CD4-positive, alpha-beta T cell treated with Interleukin-2 at 100 ng/mL for 4 hours (primary cell): ENCODE measurements at regions not wholly inside any gene's neighbourhood (a gene's known extent, or its start where the extent isn't known, plus 50 kb on each side); places are given as distances from the start of the nearest gene placed in this dataset.
"Not testable (repeated sequence)": the region's sequence is repeated elsewhere in the genome, so short reads cannot be mapped to it uniquely, and the experiment has no call there.

ENCODE experiments used
- DNase-seq: peaks from one replicate; pipeline ENCODE4 v3.0.0-alpha.2; 2020; ENCODE audit warnings: low spot score

GRCh38 chr12:47610686-47611252 is 95.1 kb downstream of the RPAP3 start:
- DNase-seq = no peak

DNA sequence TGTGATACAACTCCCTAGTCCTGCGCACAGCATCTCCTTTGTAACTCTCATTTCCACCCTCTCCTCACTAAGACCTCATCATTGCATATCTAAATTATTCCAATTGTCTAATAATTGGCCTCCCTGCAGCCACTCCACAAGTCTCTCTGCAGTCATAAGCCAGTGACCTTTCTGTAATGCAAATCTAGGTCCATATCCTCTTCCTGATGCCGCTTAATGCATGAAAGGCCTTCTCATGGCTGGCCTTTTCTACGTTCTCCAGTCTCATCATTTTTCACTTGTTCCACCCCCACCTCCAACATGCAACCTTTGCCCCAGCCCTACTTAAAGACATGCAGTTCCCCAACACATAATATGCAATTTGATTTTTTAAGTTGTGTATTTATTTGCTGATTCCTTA is 96.0 kb downstream of the RPAP3 start:
- no peak for DNase-seq

DNA sequence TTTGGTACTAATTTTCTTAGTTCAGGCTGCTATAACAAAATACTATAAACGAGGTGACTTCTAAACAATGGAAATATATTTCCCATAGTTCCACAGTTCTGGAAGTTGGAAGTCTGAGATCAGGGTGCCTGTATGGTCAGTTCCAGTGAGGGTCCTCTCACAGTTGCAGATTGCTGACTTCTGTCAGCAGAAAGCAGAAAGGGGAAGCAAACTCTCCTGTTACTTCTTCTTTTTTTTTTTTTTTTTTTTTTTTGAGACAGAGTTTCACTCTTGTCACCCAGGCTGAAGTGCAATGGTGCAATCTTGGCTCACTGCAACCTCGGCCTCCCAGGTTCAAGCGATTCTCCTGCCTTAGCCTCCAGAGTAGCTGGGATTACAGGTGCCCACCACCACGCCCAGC is 97.2 kb downstream of the RPAP3 start:
- DNase-seq = not testable (repeated sequence)

DNA sequence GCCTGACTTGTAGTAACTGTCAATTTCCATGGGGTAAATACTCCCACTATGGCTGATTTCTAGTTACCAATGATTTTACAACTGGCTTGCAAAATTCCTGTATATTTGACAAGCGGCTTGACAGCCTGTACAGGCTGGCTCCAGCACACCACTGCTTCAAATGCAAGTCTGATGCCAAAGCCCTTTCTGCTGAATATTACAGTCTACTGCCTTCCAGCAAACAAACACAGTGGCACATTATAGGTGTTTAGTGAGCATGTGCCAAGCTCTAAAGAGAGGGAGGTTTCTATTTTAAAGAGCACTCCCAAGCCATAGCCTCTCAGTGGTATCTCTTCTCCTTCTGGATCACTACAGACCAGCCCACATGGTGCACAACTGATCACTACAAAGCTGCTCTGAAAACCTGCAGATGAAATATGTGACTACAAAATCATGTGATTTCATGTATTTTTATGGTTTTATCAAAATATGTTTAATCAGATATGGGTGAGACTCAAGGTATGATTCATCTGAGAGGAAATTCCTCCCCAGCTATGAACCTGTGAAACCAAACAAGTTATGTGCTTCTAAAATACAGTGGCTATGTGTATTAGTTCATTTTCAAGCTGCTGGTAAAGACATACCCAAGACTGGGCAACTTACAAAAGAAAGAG is 101.5 kb downstream of the RPAP3 start:
- DNase-seq = no peak

GRCh38 chr12:47602949-47603558 is 102.8 kb downstream of the RPAP3 start:
- DNase-seq = no peak

GRCh38 chr12:47602325-47602724 is 103.5 kb downstream of the RPAP3 start:
- DNase-seq = no peak

- DNase-seq = no peak
Observed at GRCh38 chr12:47601071-47601470, 104.8 kb downstream of the RPAP3 start.

GRCh38 chr12:47591795-47592194 is 114.0 kb downstream of the RPAP3 start:
- no peak for DNase-seq

- DNase-seq = no peak
Observed at GRCh38 chr12:47591361-47591791, 114.5 kb downstream of the RPAP3 start.

GRCh38 chr12:47590771-47591360 is 115.0 kb downstream of the RPAP3 start:
- DNase-seq = no peak

GRCh38 chr12:47586952-47587669 is 118.7 kb downstream of the RPAP3 start:
- no peak for DNase-seq

DNA sequence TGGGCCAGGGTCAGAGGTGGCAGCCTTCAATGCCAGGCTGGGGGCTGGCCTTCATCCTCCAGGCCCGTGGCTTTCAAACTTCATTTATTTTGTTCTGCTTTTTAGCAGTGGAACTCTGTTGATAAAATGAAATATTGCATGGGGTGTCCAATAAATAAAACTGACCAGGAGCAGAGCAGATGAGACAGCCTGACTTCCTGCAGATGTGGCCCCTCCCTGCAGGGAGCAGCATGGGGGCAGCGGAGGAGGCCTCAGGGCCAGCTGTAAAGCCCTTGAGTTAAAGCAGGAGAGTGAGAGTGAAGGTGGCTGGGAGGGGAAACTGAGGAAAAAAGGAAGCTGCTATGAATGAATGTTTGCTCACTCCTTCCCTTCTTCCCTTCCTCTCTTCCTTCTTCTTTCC is 120.3 kb downstream of the RPAP3 start:
- no peak for DNase-seq

GRCh38 chr12:47578836-47579235 is 127.0 kb downstream of the RPAP3 start:
- DNase-seq = no peak

DNA sequence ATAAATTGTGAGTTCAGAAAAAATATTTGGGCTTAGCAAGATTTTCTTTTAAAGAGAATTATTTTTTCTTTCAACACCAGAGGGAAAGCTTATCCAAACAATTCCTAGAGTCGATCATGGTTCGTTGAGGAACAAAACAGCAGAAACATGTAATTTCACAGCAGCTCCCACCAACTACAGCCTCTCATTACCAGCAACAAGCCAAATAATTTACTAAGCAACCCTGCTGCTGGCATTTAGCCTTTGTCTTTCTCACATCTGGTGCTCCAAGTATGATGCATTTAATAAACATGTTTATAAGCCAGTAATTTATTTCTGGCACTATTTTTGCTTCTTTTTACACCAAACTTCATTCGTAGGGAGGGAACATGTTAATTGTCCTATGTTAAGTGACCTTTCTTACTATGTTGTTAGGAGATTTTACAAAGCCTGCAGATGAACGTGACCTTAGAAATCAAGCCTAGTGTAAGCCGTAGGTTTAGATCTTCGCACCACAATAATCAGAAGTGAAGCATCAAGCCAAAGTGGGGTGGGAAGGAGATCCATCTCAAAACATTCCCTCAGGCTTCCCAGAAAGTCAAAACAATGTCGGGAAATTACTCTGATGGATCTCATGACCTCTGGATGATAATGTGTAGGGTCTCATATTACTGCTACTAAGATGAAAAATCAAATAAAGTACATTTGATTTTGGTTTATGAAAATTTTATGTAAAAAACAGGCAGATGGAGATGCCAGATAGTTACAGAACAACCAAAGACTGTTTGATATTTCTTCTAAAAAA is 128.4 kb downstream of the RPAP3 start:
- no peak for DNase-seq

- no peak for DNase-seq
Observed at GRCh38 chr12:47576289-47576945, 129.4 kb downstream of the RPAP3 start.

DNA sequence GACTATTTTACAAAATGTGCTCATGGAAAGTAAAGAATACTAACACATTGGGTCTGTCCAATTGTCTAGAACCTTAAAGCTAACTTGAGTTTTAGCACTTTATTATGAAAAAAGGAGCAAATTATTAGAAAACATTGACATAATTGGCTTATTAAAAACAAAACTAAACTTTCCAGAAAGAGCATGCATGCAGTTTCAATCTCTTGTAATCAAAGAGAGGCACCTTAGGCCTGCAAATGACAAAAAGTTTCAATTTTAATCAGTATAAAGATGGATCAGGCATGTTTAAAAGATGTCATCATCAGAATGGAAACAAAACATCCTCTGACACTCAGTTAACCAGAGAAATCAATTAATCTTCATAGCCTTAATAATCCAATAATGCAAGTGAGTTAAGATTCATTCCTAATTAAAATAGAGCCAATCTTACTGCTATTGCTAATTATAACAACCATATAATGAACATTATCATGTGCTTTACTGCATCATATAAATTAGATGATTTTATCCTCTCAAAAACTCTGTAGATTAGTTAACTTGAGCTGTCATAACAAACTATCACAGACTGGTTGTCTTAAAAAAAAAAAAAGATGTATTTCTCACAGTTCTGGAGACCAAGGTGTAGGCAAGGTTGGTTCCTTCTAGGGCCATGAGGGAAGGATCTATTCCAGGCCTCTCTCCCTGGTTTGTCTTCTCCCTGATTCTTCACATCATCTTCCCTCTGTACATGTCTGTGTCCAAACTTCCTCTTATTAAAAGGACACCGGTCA is 131.4 kb downstream of the RPAP3 start:
- no peak for DNase-seq

GRCh38 chr12:47573146-47573659 is 132.6 kb downstream of the RPAP3 start:
- DNase-seq = no peak

GRCh38 chr12:47570151-47570550 is 135.7 kb downstream of the RPAP3 start:
- no peak for DNase-seq

- no peak for DNase-seq
Observed at GRCh38 chr12:47562201-47562600, 143.6 kb downstream of the RPAP3 start.

GRCh38 chr12:47561746-47562145 is 144.1 kb downstream of the RPAP3 start:
- DNase-seq = no peak
